ENCODE measurements at regions not wholly inside any gene's neighbourhood (a gene's known extent, or its start where the extent isn't known, plus 50 kb on each side); places are given as distances from the start of the nearest gene placed in this dataset.
"Not testable (repeated sequence)": the region's sequence is repeated elsewhere in the genome, so short reads cannot be mapped to it uniquely, and the experiment has no call there.

GRCh38 chr1:228796945-228797344 is 61.7 kb downstream of the RHOU start:
- not testable (repeated sequence) for DNase-seq (ENCODE audit: low read depth in 2 of 2)

- DNase-seq (ENCODE audit: low read depth in 2 of 2) = no peak
Observed at GRCh38 chr1:228798035-228798434, 62.8 kb downstream of the RHOU start.

- DNase-seq (ENCODE audit: low read depth in 2 of 2) = no peak
Observed at GRCh38 chr1:228798548-228798947, 63.3 kb downstream of the RHOU start.

- DNase-seq (ENCODE audit: low read depth in 2 of 2) = no peak
Observed at GRCh38 chr1:228799924-228800323, 64.6 kb downstream of the RHOU start.

- no peak for DNase-seq (ENCODE audit: low read depth in 2 of 2)
Observed at GRCh38 chr1:228801068-228801467, 65.8 kb downstream of the RHOU start.

- no peak for DNase-seq (ENCODE audit: low read depth in 2 of 2)
Observed at GRCh38 chr1:228802386-228803220, 67.3 kb downstream of the RHOU start.

- DNase-seq (ENCODE audit: low read depth in 2 of 2) = no peak
Observed at GRCh38 chr1:228803421-228803820, 68.1 kb downstream of the RHOU start.

- no peak for DNase-seq (ENCODE audit: low read depth in 2 of 2)
Observed at GRCh38 chr1:228804173-228804572, 68.9 kb downstream of the RHOU start.

- no peak for DNase-seq (ENCODE audit: low read depth in 2 of 2)
Observed at GRCh38 chr1:228804640-228805413, 69.5 kb downstream of the RHOU start.

- no peak for DNase-seq (ENCODE audit: low read depth in 2 of 2)
Observed at GRCh38 chr1:228807904-228808605, 72.8 kb downstream of the RHOU start.

GRCh38 chr1:228809621-228810394 is 74.5 kb downstream of the RHOU start:
- no peak for DNase-seq (ENCODE audit: low read depth in 2 of 2)

- no peak for DNase-seq (ENCODE audit: low read depth in 2 of 2)
Observed at GRCh38 chr1:228810395-228810758, 75.1 kb downstream of the RHOU start.

- DNase-seq (ENCODE audit: low read depth in 2 of 2) = no peak
Observed at GRCh38 chr1:228810878-228811711, 75.8 kb downstream of the RHOU start.

GRCh38 chr1:228811712-228812305 is 76.5 kb downstream of the RHOU start:
- no peak for DNase-seq (ENCODE audit: low read depth in 2 of 2)

- no peak for DNase-seq (ENCODE audit: low read depth in 2 of 2)
Observed at GRCh38 chr1:228812961-228813360, 77.7 kb downstream of the RHOU start.

- DNase-seq (ENCODE audit: low read depth in 2 of 2) = no peak
Observed at GRCh38 chr1:228814176-228814575, 78.9 kb downstream of the RHOU start.

- no peak for DNase-seq (ENCODE audit: low read depth in 2 of 2)
Observed at GRCh38 chr1:228818296-228818695, 83.0 kb downstream of the RHOU start.

- no peak for DNase-seq (ENCODE audit: low read depth in 2 of 2)
Observed at GRCh38 chr1:228818928-228819630, 83.8 kb downstream of the RHOU start.

- DNase-seq (ENCODE audit: low read depth in 2 of 2) = no peak
Observed at GRCh38 chr1:228821252-228821651, 86.0 kb downstream of the RHOU start.

- no peak for DNase-seq (ENCODE audit: low read depth in 2 of 2)
Observed at GRCh38 chr1:228823200-228823599, 87.9 kb downstream of the RHOU start.

Measured in stimulated activated CD4-positive, alpha-beta T cell treated with anti-CD3 and anti-CD28 coated beads, Interleukin-1b, Interleukin-23, amount 100 ng/mL, for 1 hour (primary cell).